GM21528 (cell line): ENCODE measurements at regions not wholly inside any gene's neighbourhood (a gene's known extent, or its start where the extent isn't known, plus 50 kb on each side); places are given as distances from the start of the nearest gene placed in this dataset.
A peak's percentile ranks its signal among the peaks of the same experiment; 100 is the strongest.
"Not testable (repeated sequence)": the region's sequence is repeated elsewhere in the genome, so short reads cannot be mapped to it uniquely, and the experiment has no call there.

Source experiments
- ATAC-seq: cut with Tn5 transposase; IDR thresholded peaks from one replicate; pipeline ENCODE4 v1.9.1; 2021; ENCODE audit warnings: mild to moderate bottlenecking, moderate library complexity; ENCODE audit not compliant: unreplicated experiment, low FRiP score

GRCh38 chr2:195367809-195368208 is 289.2 kb upstream of the SLC39A10 start:
- ATAC-seq: no peak

DNA sequence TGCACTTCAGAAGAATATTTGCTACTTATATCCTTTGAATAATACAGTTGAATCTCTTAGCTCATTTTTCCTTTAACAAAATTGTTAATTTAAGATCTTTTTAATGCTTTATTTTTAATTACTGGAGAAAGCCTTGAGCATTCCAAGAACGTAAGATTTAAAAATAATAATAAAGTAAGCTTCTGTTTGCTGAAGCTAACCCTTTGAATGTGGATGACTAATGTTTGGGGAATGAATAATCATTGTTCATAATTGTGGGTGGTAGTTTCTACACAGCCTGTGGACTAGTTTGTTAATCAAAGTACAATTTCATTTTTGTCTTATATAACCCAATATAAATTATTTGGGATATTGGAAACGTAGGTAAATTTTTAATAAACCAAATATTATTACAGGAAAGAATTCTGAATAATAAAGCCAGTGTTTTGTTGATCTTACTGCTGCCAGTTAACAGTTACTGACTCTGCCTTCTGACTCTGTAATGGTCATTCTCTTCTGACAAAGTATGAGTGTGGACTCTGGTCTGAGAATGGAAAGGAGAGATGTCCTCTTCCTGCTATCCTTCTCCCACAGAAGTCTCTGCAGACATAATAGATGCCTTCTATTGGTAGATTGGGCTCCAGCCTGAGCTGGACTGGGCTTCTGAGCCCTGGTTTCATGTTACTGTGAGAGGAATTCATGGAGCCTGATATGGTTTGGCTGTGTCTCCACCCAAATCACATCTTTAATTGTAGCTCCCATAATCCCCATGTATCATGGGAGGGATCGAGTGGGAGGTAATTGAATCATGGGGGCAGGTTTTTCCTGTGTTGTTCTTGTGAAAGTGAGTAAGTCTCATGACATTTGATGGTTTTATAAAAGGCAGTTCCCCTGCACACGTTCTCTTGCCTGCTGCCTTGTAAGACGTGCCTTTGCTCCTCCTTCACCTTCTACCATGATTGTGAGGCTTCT is 292.7 kb upstream of the SLC39A10 start:
- ATAC-seq: no peak

DNA sequence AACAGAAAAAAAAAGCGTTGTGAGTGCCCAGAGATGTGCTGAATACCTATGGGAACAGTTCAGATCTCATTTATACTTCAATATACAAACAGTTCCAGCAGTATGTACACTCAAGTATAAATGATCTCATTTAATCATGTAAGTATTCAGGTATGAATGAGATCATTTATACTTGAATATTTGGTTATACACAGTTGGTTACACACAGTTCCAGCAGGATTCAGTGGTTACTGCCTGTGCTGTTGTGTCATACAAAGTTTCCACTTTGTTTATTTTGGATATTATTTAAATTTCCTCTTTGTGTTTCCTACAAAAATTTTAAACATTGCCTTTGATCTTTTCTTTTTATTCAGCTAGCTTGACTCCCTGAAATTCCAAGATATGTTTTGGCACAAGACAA is 293.5 kb upstream of the SLC39A10 start:
- ATAC-seq: no peak

DNA sequence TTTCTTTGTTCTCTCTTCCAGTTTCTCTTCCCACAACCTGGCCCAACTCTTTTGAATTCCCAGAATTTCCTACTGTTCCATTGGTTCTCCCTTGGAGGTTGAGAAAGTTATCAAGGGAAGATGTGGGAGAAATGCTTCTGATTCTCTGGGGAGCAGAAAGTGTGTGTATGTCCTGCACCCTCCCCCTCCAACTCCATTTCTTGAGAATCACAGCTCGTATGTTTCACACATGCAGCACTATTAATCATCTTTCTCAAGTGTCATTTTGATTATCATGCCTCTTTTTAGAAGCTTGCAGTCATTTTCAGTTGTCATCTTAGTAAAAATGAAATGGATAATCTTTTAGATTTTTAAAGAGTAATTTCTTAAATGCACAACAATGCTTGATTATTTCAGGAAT is 296.8 kb upstream of the SLC39A10 start:
- no peak for ATAC-seq

DNA sequence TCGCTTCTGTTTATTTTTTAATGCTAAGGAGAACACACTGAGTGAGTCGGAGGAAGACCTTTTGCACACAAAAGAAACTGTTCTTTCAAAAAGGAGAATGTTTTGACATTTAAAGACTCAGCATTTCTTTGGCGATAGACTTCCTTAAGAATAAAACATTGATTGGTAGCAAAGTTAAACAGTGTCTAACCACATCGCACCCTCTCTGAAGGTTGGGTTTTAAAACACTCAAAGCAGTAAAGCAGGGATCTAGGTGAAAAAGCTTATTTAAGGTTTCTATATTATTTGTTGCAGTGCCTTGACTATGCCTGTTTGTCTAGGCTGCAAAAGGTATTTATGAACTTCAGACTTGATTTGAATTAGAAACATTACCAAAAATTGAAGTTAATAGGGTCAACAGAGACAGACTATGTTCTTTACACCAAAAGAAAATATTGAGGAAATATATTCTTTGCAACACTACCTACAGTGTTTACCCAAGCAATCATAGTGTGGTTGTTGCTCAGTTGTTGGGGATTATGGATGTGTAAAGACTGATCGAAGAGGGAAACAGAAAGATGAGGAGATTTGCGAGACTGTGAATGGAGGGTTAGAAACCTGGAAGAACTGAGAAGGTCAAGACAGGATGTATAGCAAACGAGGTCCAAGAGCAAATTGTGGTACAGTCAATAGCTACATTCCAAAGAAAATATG is 297.8 kb upstream of the SLC39A10 start:
- ATAC-seq: no peak

DNA sequence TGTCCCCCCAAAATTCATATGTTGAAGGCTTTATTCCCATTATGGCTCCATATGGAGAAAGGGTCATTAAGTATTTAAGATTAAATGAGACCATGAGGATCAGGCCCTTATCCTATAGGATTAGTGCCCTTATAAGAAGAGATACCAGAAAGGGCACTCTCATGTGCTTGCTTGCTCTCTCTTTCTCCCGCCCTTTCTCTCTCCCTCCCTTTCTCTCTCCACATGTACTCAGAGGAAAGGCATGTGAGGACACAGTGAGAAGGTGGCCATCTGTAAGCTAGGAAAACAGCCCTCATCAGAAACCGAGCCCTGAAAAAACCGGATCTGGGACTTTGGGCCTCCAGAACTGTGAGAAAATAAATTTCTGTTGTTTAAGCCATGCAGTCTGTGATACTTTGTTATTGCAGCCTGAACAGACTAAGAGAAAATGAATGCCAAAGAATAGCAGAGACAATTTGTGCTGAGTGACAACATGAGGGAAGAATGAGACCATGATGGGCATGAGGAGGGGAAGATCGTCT is 300.0 kb upstream of the SLC39A10 start:
- ATAC-seq: no peak

DNA sequence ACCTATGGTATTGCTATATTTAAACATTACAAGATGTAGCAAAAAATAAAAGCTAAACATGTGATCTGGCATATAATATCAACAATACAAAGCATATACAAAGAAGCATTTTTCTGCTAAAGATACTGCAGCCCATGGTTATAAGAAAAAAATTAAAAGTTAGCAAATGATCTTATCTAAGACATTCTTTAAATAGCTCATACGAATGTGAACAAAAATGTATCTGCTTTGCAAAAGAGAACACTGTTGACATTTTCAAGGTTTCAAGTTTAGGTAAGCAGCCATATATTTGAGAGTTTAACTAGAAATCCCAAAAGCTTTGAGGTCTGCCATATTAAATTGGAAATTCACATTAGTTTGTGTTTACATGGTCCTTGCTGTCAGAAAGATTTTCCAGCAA is 301.0 kb upstream of the SLC39A10 start:
- no peak for ATAC-seq

DNA sequence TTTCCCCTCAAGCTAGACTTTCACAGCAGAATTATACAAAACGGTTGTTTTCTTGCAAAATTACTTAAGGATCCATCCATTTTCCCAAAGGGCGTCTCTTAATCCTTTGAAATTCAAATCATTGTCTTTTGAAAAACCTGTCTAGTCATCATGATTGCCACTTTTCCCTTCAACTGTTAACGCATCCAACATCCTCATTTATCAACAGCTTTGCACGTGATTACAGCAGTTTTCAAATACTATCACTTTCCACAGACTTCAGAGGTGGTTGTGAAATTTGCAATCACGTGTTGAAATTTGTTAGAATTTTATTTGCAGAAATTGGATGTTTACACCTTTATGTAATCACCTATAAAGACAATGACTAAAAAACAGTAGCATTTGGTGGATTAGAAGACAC is 304.4 kb upstream of the SLC39A10 start:
- ATAC-seq: no peak

DNA sequence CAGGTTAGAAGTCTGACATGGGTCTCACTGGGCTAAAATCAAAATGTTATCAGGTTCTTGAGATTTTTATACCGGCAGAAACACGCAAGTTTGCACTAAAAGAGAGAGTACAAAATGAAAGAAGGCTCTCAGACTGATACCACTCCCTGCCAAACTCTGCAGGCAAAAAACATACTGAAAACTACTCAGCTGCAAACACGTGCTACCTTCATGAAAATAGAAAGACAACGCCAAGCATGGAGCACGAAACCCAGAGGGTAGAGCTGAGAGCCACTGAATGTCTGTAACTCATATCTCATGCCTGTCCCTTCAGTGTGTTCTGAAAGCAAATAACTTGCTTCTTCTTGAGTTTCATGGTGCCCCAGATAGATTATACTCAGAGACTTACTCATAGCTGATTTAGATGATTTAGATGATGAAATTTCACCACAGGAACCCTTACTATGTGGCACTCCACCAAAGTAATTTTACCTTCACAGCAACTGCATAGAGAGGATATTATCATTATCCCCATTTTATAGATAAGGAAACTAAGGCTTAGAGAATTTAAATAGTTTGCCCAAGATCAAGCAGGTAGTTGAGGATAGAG is 313.0 kb upstream of the SLC39A10 start:
- ATAC-seq: peak; percentile 14

DNA sequence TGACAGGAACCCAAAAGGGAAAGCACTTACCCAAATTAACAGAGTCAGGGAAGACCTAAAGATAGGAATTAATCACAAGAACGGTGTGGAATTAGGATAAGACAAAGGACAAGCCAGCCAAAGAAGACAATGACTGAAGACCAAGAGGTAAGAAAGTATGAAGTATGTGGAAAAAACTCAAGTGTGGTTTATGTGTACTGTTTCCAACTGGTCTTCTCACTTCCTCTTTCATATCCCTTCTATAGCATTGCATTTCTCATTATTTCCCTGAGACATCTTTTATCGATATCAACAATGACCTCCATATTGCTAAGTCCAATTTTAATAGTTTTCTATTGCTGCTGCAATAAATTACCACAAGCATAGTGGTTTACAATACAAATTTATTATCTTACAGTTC is 313.5 kb upstream of the SLC39A10 start:
- ATAC-seq: peak; percentile 66

- no peak for ATAC-seq
Measured at GRCh38 chr2:195342061-195342460, 315.0 kb upstream of the SLC39A10 start.

DNA sequence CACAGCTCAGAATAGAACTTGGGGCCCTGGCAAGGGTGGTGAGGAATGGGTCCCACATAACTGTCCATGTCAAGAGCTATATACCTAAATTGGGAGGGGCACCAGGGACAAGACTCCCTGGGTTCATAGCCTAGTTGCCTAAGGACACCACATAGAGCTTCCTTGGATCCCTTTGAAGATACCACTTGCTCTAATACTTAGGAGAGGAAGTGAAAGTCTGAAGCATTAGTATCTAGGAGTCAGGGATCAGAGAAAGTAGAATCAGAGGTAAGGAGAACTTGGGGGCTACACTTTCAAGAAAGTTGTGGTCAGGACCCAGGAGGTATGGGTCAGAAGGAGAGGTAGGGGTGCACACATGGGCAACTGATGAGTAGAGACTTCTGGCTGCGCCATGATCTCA is 318.2 kb upstream of the SLC39A10 start:
- ATAC-seq: no peak

GRCh38 chr2:195337597-195337996 is 319.4 kb upstream of the SLC39A10 start:
- ATAC-seq: peak; percentile 77

- ATAC-seq: no peak
Measured at GRCh38 chr2:195333869-195334268, 323.2 kb upstream of the SLC39A10 start.

DNA sequence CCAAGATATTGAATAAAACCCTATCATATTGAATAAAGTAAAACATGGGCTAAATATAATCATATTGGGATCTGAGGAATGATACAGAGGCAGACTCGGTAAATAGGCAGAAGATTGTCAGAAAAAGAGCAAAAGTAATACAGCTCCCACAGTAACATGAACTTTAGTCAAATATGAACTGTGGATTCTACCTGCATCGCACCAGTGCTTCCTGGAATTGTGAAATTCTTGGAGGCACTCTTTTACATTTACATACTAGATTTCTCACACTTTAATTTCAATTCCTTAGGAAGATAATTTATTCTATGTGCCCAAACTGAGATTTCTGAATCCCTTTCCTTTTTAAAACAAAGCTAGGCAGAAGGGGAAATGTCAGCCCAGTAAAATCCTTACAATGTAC is 325.1 kb upstream of the SLC39A10 start:
- no peak for ATAC-seq

DNA sequence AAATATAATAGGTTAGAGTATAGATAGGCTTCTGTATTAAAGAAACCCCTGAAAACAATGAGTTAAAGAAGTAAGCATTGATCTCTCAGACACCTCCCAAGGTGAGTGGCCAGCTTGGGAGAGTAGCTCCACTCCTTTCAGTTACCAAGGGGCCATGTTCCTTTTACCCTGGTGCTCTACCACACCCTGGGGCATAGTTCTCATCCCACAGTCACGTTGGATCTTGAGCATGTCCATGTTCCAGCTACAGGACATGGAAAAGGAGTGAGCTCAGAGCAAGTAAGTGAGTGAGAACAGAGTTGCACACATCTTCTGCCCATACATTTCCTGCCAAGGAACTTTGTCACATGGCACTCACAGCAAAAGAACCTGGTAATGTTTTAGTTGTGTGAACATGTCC is 325.9 kb upstream of the SLC39A10 start:
- no peak for ATAC-seq

DNA sequence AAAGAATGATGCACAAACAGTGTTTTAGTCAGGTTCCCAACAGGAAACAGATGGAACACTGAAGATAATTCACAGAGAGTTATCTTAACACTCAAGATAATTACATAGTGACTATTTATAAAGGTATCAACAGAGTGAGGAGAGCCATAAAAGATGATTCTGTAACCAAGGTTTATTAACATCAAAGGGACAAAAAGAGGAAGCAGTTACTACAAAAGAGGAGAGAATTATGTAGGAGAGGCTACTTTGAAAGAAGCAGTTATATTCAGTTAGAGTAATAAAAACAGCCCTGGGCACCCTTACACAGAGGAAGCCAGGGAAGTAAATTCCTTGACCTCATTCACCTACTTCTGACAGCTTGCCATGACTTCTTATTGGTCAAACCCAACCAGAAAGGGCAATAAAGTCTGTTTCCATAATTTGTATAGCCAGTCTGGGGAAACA is 326.5 kb upstream of the SLC39A10 start:
- ATAC-seq: no peak

- not testable (repeated sequence) for ATAC-seq
Measured at GRCh38 chr2:195329784-195330183, 327.2 kb upstream of the SLC39A10 start.

DNA sequence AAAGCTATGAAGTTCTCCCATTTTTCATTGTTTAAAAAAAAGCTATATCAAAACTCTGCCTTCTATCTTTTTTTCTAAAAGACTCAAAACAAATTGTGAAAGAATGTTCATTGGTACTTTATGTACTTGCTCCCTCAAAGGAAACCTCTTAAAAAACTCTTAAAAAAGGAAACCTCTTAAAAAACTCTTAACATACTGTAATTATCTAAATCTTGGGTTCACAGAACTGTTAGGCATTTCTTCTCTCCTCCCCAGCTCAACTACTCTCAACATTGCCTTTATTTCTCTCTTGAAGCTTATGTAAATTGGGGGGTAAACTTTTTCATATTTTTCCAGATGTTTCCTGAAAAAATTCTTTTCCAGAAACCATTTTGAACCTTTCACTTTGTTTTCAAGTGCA is 330.5 kb upstream of the SLC39A10 start:
- ATAC-seq: no peak

- no peak for ATAC-seq
Measured at GRCh38 chr2:195322324-195322723, 334.7 kb upstream of the SLC39A10 start.

- ATAC-seq: peak; percentile 84
Measured at GRCh38 chr2:195320413-195320973, 336.5 kb upstream of the SLC39A10 start.
